ENCODE measurements at regions not wholly inside any gene's neighbourhood (a gene's known extent, or its start where the extent isn't known, plus 50 kb on each side); places are given as distances from the start of the nearest gene placed in this dataset.

- no peaks in the 10 kb centered on the region for H3K9me3 ChIP-seq (ENCODE audit: control insufficient read depth, low read length)
- H3K4me3 ChIP-seq (ENCODE audit: insufficient read depth, low read depth, low read length) = no peak overlapping the region
- 94 to 95% methylated on average over 14 of the region's 14 CpGs for WGBS, 2 experiments
- H3K27ac ChIP-seq (ENCODE audit: insufficient read depth, low read depth, low read length, poor library complexity, severe bottlenecking) = no peak overlapping the region
- no peaks in the 10 kb centered on the region for H3K36me3 ChIP-seq (ENCODE audit: control insufficient read depth, insufficient read depth, low read length)
- H3K4me1 ChIP-seq (ENCODE audit: control insufficient read depth, insufficient read depth, low read length) = peaks cover 2% of the 10 kb centered on the region
- H3K27me3 ChIP-seq (ENCODE audit: control insufficient read depth, insufficient read depth, low read length, poor library complexity, severe bottlenecking) = no peaks in the 10 kb centered on the region
Observed at GRCh38 chr9:110069326-110070248, 138.4 kb downstream of the C9orf152 start.

- Histone ChIP-seq H3K4me3 (ENCODE audit: insufficient read depth, low read depth, low read length) (no peak overlapping the region), H3K27ac (ENCODE audit: insufficient read depth, low read depth, low read length, poor library complexity, severe bottlenecking) (no peak overlapping the region), H3K9me3 (ENCODE audit: control insufficient read depth, low read length) (no peaks in the 10 kb centered on the region), H3K36me3 (ENCODE audit: control insufficient read depth, insufficient read depth, low read length) (no peaks in the 10 kb centered on the region), H3K4me1 (ENCODE audit: control insufficient read depth, insufficient read depth, low read length) (peaks cover 2% of the 10 kb centered on the region), H3K27me3 (ENCODE audit: control insufficient read depth, insufficient read depth, low read length, poor library complexity, severe bottlenecking) (no peaks in the 10 kb centered on the region)
- WGBS, 2 experiments = 82 to 83% methylated on average over 5 of the region's 5 CpGs
Observed at GRCh38 chr9:110072597-110073355, 135.2 kb downstream of the C9orf152 start.

- no peak overlapping the region for H3K27ac ChIP-seq (ENCODE audit: insufficient read depth, low read depth, low read length, poor library complexity, severe bottlenecking)
- no peaks in the 10 kb centered on the region for H3K36me3 ChIP-seq (ENCODE audit: control insufficient read depth, insufficient read depth, low read length)
- H3K4me1 ChIP-seq (ENCODE audit: control insufficient read depth, insufficient read depth, low read length) = peaks cover 2% of the 10 kb centered on the region
- H3K4me3 ChIP-seq (ENCODE audit: insufficient read depth, low read depth, low read length) = no peak overlapping the region
- H3K27me3 ChIP-seq (ENCODE audit: control insufficient read depth, insufficient read depth, low read length, poor library complexity, severe bottlenecking) = no peaks in the 10 kb centered on the region
- no peaks in the 10 kb centered on the region for H3K9me3 ChIP-seq (ENCODE audit: control insufficient read depth, low read length)
Observed at GRCh38 chr9:110073356-110073905, 134.5 kb downstream of the C9orf152 start.

- Histone ChIP-seq H3K4me3 (ENCODE audit: insufficient read depth, low read depth, low read length) (no peak overlapping the region), H3K9me3 (ENCODE audit: control insufficient read depth, low read length) (no peaks in the 10 kb centered on the region), H3K27ac (ENCODE audit: insufficient read depth, low read depth, low read length, poor library complexity, severe bottlenecking) (no peak overlapping the region), H3K4me1 (ENCODE audit: control insufficient read depth, insufficient read depth, low read length) (peaks cover 2% of the 10 kb centered on the region), H3K27me3 (ENCODE audit: control insufficient read depth, insufficient read depth, low read length, poor library complexity, severe bottlenecking) (no peaks in the 10 kb centered on the region), H3K36me3 (ENCODE audit: control insufficient read depth, insufficient read depth, low read length) (no peaks in the 10 kb centered on the region)
- WGBS, 2 experiments = 87 to 88% methylated on average over 13 of the region's 13 CpGs
Observed at GRCh38 chr9:110076894-110077725, 130.8 kb downstream of the C9orf152 start.

- 97 to 98% methylated on average over 7 of the region's 7 CpGs for WGBS, 2 experiments
- no peaks in the 10 kb centered on the region for H3K9me3 ChIP-seq (ENCODE audit: control insufficient read depth, low read length)
- no peaks in the 10 kb centered on the region for H3K27me3 ChIP-seq (ENCODE audit: control insufficient read depth, insufficient read depth, low read length, poor library complexity, severe bottlenecking)
Observed at GRCh38 chr9:110077925-110078324, 130.0 kb downstream of the C9orf152 start.

GRCh38 chr9:110078604-110079003, 129.4 kb downstream of the C9orf152 start:
- Histone ChIP-seq H3K4me3 (ENCODE audit: insufficient read depth, low read depth, low read length) (no peak overlapping the region), H3K27ac (ENCODE audit: insufficient read depth, low read depth, low read length, poor library complexity, severe bottlenecking) (no peak overlapping the region), H3K27me3 (ENCODE audit: control insufficient read depth, insufficient read depth, low read length, poor library complexity, severe bottlenecking) (no peaks in the 10 kb centered on the region), H3K4me1 (ENCODE audit: control insufficient read depth, insufficient read depth, low read length) (no peaks in the 10 kb centered on the region), H3K36me3 (ENCODE audit: control insufficient read depth, insufficient read depth, low read length) (no peaks in the 10 kb centered on the region), H3K9me3 (ENCODE audit: control insufficient read depth, low read length) (no peaks in the 10 kb centered on the region)
- WGBS, 2 experiments = 93 to 98% methylated on average over 4 of the region's 4 CpGs

More at GRCh38 chr9:110077925-110078324, 130.0 kb downstream of the C9orf152 start:
- no peak overlapping the region for H3K27ac ChIP-seq (ENCODE audit: insufficient read depth, low read depth, low read length, poor library complexity, severe bottlenecking)
- H3K36me3 ChIP-seq (ENCODE audit: control insufficient read depth, insufficient read depth, low read length) = no peaks in the 10 kb centered on the region
- peaks cover 2% of the 10 kb centered on the region for H3K4me1 ChIP-seq (ENCODE audit: control insufficient read depth, insufficient read depth, low read length)
- H3K4me3 ChIP-seq (ENCODE audit: insufficient read depth, low read depth, low read length) = no peak overlapping the region

GRCh38 chr9:110081395-110081794, 126.6 kb downstream of the C9orf152 start:
- Histone ChIP-seq H3K27me3 (ENCODE audit: control insufficient read depth, insufficient read depth, low read length, poor library complexity, severe bottlenecking) (no peaks in the 10 kb centered on the region), H3K4me3 (ENCODE audit: insufficient read depth, low read depth, low read length) (no peak overlapping the region), H3K9me3 (ENCODE audit: control insufficient read depth, low read length) (no peaks in the 10 kb centered on the region), H3K36me3 (ENCODE audit: control insufficient read depth, insufficient read depth, low read length) (no peaks in the 10 kb centered on the region), H3K27ac (ENCODE audit: insufficient read depth, low read depth, low read length, poor library complexity, severe bottlenecking) (no peak overlapping the region), H3K4me1 (ENCODE audit: control insufficient read depth, insufficient read depth, low read length) (no peaks in the 10 kb centered on the region)
- WGBS, 2 experiments = 88 to 90% methylated on average over 3 of the region's 3 CpGs

GRCh38 chr9:110083866-110084265, 124.1 kb downstream of the C9orf152 start:
- no peaks in the 10 kb centered on the region for H3K36me3 ChIP-seq (ENCODE audit: control insufficient read depth, insufficient read depth, low read length)
- no peak overlapping the region for H3K4me3 ChIP-seq (ENCODE audit: insufficient read depth, low read depth, low read length)
- 96% methylated on average over 3 of the region's 3 CpGs for WGBS, 2 experiments
- no peaks in the 10 kb centered on the region for H3K4me1 ChIP-seq (ENCODE audit: control insufficient read depth, insufficient read depth, low read length)
- no peaks in the 10 kb centered on the region for H3K27me3 ChIP-seq (ENCODE audit: control insufficient read depth, insufficient read depth, low read length, poor library complexity, severe bottlenecking)
- H3K27ac ChIP-seq (ENCODE audit: insufficient read depth, low read depth, low read length, poor library complexity, severe bottlenecking) = no peak overlapping the region
- no peaks in the 10 kb centered on the region for H3K9me3 ChIP-seq (ENCODE audit: control insufficient read depth, low read length)

- no peak overlapping the region for H3K27ac ChIP-seq (ENCODE audit: insufficient read depth, low read depth, low read length, poor library complexity, severe bottlenecking)
- no peak overlapping the region for H3K4me3 ChIP-seq (ENCODE audit: insufficient read depth, low read depth, low read length)
- no peaks in the 10 kb centered on the region for H3K9me3 ChIP-seq (ENCODE audit: control insufficient read depth, low read length)
- H3K27me3 ChIP-seq (ENCODE audit: control insufficient read depth, insufficient read depth, low read length, poor library complexity, severe bottlenecking) = no peaks in the 10 kb centered on the region
- no peaks in the 10 kb centered on the region for H3K36me3 ChIP-seq (ENCODE audit: control insufficient read depth, insufficient read depth, low read length)
- 93 to 99% methylated on average over 1 of the region's 1 CpG for WGBS, 2 experiments
- H3K4me1 ChIP-seq (ENCODE audit: control insufficient read depth, insufficient read depth, low read length) = no peaks in the 10 kb centered on the region
Observed at GRCh38 chr9:110086537-110086936, 121.4 kb downstream of the C9orf152 start.

All from ectodermal cell (in vitro differentiated cells).